Activated CD4-positive, alpha-beta T cell treated with anti-CD3 and anti-CD28 coated beads, Interleukin-2, Interleukin-6, amounts not matched to agents 100 ng/mL and 50 ng/mL, durations not matched to agents 16 hours and 8 hours (primary cell): ENCODE measurements at regions not wholly inside any gene's neighbourhood (a gene's known extent, or its start where the extent isn't known, plus 50 kb on each side); places are given as distances from the start of the nearest gene placed in this dataset.

Source experiments
- DNase-seq: peaks from one replicate; pipeline ENCODE4 v3.0.0-alpha.2; 2020

DNA sequence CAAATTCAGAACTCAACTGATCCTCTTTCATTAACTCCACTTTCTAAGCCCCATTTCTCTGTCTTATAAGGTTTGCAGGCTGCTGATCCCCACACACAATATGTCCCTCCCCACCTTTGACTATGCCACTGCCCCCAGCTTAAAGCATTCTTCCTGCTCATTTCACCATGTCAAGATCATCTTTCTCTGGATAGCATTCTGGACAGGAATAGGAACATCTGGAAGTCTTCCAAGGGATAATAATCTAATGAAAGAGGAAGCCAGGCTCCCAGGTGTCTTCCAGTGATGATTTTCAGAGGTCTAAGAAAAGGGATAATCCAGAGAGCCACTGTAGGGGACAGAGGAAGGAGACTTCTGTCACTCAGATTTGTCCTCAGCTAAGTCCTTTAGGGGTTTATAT is 54.6 kb upstream of the GALNT15 start:
- DNase-seq = no peak

DNA sequence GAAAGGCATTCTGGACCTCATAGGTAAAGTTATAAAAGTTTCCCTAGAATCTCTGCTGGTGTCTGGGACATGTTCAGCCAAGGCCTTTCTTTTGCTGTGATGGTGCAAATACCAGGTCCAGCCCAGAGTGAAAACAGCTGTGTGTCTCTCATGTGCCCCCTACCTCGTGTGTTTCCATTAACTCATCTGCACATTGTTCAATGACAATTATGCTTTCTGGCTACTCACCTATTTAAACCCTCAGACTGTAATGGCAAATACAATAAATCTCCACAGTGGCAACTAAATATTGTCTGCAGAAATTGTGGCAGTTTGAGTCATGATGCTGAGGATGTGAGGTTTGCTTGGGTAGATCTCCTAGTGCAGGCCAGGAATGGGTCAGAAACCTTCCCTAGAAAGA is 53.1 kb upstream of the GALNT15 start:
- DNase-seq = no peak

- no peak for DNase-seq
Observed at GRCh38 chr3:16122155-16122554, 52.3 kb upstream of the GALNT15 start.

DNA sequence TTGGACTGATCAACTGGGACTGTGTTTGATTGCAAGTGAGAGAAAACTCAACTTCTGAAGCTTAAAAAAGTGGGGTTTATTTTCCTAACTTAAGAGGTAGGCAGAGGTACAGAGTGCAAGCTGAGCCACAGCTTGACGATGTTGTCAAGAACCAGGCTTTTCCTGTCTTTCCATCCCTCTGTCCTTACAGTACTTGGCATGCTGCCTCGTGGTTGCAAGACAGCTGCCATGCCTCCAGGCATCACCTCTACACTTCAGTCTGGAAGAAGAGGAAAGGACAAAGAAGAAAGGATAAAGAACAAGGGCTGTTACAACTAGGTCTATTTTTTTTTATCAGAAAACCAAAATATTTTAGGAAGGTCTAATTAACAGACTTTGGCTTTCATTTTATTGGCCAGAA is 51.8 kb upstream of the GALNT15 start:
- DNase-seq = no peak

DNA sequence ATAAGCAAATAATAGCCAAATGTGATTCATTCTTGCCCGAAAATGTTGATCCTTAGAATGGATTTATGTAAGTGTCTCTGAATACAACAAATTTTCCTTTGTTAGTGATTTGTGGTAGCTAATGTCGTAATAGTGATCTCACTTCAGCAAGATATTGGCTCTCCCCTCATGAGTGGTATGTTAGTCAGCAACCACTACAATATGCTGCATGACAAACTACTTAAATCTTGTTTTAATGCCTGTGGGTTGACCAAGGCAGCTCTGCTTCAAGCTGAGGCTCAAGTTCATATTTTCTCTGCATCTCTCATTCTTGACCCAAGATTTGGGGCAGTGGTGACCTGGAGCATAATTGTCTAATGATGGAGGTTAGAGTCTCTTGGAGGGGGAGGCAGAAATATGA is 49.8 kb upstream of the GALNT15 start:
- no peak for DNase-seq
